ENCODE measurements at regions not wholly inside any gene's neighbourhood (a gene's known extent, or its start where the extent isn't known, plus 50 kb on each side); places are given as distances from the start of the nearest gene placed in this dataset.

- no peak for DNase-seq (ENCODE audit: low spot score)
Observed at GRCh38 chrX:26026179-26026578, 112.0 kb upstream of the MAGEB18 start.

DNA sequence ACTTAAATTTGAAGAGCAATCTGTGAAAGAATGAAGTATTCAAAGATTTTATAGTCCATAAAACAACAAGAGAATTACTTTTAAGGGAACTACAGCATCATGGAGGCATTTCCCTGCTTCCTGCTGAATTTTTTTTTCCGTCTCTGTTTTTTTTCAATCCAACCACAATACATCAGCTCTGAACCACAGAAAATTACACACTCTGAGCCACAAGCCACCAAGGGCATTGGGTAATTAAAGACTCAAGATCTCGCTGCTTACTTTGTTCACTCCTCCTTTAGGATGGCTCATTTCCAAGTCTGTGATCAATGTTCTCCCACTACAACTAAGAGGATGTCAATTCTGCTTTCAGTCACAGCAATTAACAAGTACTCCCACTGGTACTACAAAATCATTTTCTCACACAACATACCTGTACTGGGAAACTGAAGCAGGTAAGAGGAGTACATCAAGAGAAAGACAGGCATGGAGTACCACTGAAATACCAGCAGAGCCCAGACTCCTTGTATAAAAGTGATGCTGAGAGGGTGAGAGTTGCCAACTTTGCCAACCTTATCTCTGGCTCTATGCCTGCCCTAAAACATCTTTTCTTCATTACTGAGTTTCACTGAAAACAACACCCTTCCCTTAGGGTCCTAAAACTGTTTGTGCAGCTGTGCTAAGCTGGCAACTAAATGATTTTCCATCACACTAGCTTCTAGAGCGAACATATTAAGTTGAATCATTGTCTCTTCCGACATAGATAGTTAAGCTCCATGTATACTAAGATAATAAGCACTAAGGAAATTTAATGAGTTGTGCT lies 105.8 kb upstream of the MAGEB18 start:
- no peak for DNase-seq (ENCODE audit: low spot score)

GRCh38 chrX:26037367-26037766 lies 100.8 kb upstream of the MAGEB18 start:
- no peak for DNase-seq (ENCODE audit: low spot score)

- DNase-seq (ENCODE audit: low spot score): no peak
Observed at GRCh38 chrX:26050099-26050498, 88.0 kb upstream of the MAGEB18 start.

DNA sequence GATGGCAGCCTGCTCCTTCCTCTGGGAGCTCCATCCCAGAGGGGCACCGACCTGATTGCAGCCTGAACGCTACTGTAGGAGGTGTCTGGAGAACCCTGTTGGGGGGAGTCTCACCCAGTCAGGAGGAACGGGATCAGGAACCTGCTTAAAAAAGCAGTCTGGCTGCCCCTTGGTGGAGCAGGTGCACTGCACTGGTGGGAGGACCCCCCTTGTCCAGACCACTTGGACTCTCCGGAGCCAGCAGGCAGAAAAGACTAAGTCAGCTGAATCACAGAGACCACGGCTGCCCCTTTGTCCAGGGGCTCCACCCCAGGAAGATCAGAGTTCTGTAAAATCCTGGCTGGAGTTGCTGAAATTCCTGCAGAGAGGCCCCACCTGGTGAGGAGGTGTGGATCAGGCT lies 67.3 kb upstream of the MAGEB18 start:
- no peak for DNase-seq (ENCODE audit: low spot score)

DNA sequence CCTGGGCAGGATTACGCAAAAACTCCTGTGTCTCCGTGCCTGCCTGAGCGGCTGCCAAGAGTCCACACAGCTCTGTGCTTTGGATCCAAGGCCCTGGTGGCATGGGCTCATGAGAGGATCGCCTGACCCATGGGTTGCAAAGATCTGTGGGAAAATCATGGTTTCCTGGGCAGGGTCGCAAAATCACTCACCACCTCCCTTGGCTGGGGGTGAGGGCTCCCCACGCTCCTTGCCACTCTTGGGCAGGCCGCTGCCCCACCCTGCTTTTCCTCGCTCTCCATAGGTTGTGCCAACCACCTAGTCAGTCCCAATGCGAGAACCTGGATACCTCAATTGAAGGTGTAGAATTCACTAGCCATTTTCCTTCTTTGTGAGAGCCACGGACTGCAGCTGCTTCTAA lies 66.5 kb upstream of the MAGEB18 start:
- DNase-seq (ENCODE audit: low spot score): no peak

DNA sequence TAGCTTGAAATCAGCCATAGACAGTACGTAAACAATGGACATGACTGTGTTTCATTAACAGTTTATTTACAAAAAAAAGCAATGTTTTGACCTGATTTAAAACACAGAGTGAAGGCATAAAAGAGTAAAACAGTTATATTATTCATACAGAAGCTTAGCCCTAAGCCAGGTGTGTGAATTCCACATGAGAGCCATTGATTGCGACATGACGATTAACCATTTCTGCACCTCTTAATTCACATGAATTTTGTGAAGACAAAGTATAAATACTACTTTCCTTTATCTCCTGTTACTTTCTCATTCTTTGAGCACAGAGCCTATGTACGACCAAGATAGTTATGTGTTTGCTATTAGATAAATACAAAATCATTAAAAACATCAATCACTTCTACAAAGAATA lies 55.0 kb upstream of the MAGEB18 start:
- no peak for DNase-seq (ENCODE audit: low spot score)

Data from HT-29 (cell line).